ENCODE measurements at regions not wholly inside any gene's neighbourhood (a gene's known extent, or its start where the extent isn't known, plus 50 kb on each side); places are given as distances from the start of the nearest gene placed in this dataset.
A peak's percentile ranks its signal among the peaks of the same experiment; 100 is the strongest.

GRCh38 chr12:123097561-123098084 is 53.3 kb downstream of the PITPNM2 start:
- H3K27me3 ChIP-seq: no peaks in the 10 kb centered on the region
- intact Hi-C loops (cut with DNase I; ENCODE audit: low total_unique reads): loop anchor here (1.0 to 5.0 kb wide), 4 partner anchors 26 to 55 kb away; partner anchors contain the start of gene PITPNM2
- peak overlapping the region; percentile 86 to 90 (median 88) for H3K27ac ChIP-seq
- peak; percentile 67 to 79 for TF ChIP-seq POLR2A (IDR thresholded peaks at IDR 0.05)
- no peak for TF ChIP-seq CTCF (IDR thresholded peaks at IDR 0.05 in 4 of 5, conservative IDR thresholded peaks at IDR 0.05 in 1 of 5)
- peaks cover 63 to 75% of the 10 kb centered on the region in 2 donors for H3K4me1 ChIP-seq
- peak; percentile 84 to 95 for DNase-seq
- no peaks in the 10 kb centered on the region for H3K36me3 ChIP-seq
- peak; percentile 81 to 86 for ATAC-seq
- in situ Hi-C loops (cut with MboI; ENCODE audit: low sequenced_read_pairs in 4 of 4): no loop called here
- H3K9me3 ChIP-seq: no peaks in the 10 kb centered on the region
- no peak overlapping the region for H3K4me3 ChIP-seq

- H3K4me1 ChIP-seq: peaks cover 66 to 75% of the 10 kb centered on the region in 2 donors
- in situ Hi-C loops (cut with MboI; ENCODE audit: low sequenced_read_pairs in 4 of 4): no loop called here
- peak overlapping the region; percentile 86 to 90 (median 88) for H3K27ac ChIP-seq
Observed at GRCh38 chr12:123096741-123097140, 54.1 kb downstream of the PITPNM2 start.

GRCh38 chr12:123096182-123096581 is 54.7 kb downstream of the PITPNM2 start:
- intact Hi-C loops (cut with DNase I; ENCODE audit: low total_unique reads) (loop anchor here (5.0 kb wide), 1 partner anchor 56 kb away; the partner anchor contains the start of gene PITPNM2), in situ Hi-C loops (cut with MboI; ENCODE audit: low sequenced_read_pairs in 4 of 4) (no loop called here)
- ATAC-seq (no peak), DNase-seq (no peak)
- H3K27ac ChIP-seq: peak overlapping the region; percentile 86 to 90 (median 88)
- no peaks in the 10 kb centered on the region for H3K36me3 ChIP-seq
- peaks cover 66 to 70% of the 10 kb centered on the region in 2 donors for H3K4me1 ChIP-seq
- TF ChIP-seq POLR2A (IDR thresholded peaks at IDR 0.05) (no peak), CTCF (IDR thresholded peaks at IDR 0.05 in 4 of 5, conservative IDR thresholded peaks at IDR 0.05 in 1 of 5) (no peak)
- H3K27me3 ChIP-seq: no peaks in the 10 kb centered on the region
- no peak overlapping the region for H3K4me3 ChIP-seq
- no peaks in the 10 kb centered on the region for H3K9me3 ChIP-seq

More at GRCh38 chr12:123096741-123097140, 54.1 kb downstream of the PITPNM2 start:
- no peak overlapping the region for H3K4me3 ChIP-seq
- H3K9me3 ChIP-seq: no peaks in the 10 kb centered on the region
- no peaks in the 10 kb centered on the region for H3K27me3 ChIP-seq
- no peaks in the 10 kb centered on the region for H3K36me3 ChIP-seq
- ATAC-seq: no peak
- intact Hi-C loops (cut with DNase I; ENCODE audit: low total_unique reads): loop anchor here (1.0 to 5.0 kb wide), 4 partner anchors 25 to 56 kb away; partner anchors contain the start of gene PITPNM2
- no peak for DNase-seq
- TF ChIP-seq POLR2A (IDR thresholded peaks at IDR 0.05): no peak
- no peak for TF ChIP-seq CTCF (IDR thresholded peaks at IDR 0.05 in 4 of 5, conservative IDR thresholded peaks at IDR 0.05 in 1 of 5)

- Histone ChIP-seq H3K27me3 (no peaks in the 10 kb centered on the region), H3K36me3 (no peaks in the 10 kb centered on the region), H3K9me3 (no peaks in the 10 kb centered on the region), H3K4me1 (peaks cover 66 to 68% of the 10 kb centered on the region in 2 donors), H3K4me3 (no peak overlapping the region), H3K27ac (peak overlapping the region; percentile 76 to 90 (median 88))
- in situ Hi-C loops (cut with MboI; ENCODE audit: low sequenced_read_pairs in 4 of 4) (no loop called here), intact Hi-C loops (cut with DNase I; ENCODE audit: low total_unique reads) (loop anchor here (5.0 kb wide), 1 partner anchor 57 kb away; the partner anchor contains the start of gene PITPNM2)
- ATAC-seq (no peak), DNase-seq (no peak)
- TF ChIP-seq CTCF (IDR thresholded peaks at IDR 0.05 in 4 of 5, conservative IDR thresholded peaks at IDR 0.05 in 1 of 5): no peak
- no peak for TF ChIP-seq POLR2A (IDR thresholded peaks at IDR 0.05)
Observed at GRCh38 chr12:123095078-123095881, 55.6 kb downstream of the PITPNM2 start.
